Body of pancreas (tissue), 4 donors: ENCODE measurements at regions not wholly inside any gene's neighbourhood (a gene's known extent, or its start where the extent isn't known, plus 50 kb on each side); places are given as distances from the start of the nearest gene placed in this dataset.

Experiments used
- ATAC-seq: fragments of 150-250 bp; one replicate; pipeline ENCODE4 v1.9.1; 2016
- DNase-seq, 4 donors: peaks; one replicate each; pipeline ENCODE4 v3.0.0-alpha.2; 2019
- H3K27ac ChIP-seq, 4 donors: fragments of 200-600 bp; sonication (generic); 1 replicate in 3 of 4; 2 replicates in 1 of 4; pipeline versions ENCODE4 v1.5.1 to v1.6.1; 2016 to 2019; ENCODE audit warnings: mild to moderate bottlenecking in 1 of 4, mixed read lengths in 1 of 4, moderate library complexity in 1 of 4
- H3K27me3 ChIP-seq, 2 donors: fragments of 200-600 bp; sonication (generic); one replicate each; pipeline ENCODE4 v1.6.0; 2016; ENCODE audit warnings: mild to moderate bottlenecking in 1 of 2
- H3K36me3 ChIP-seq, 2 donors: fragments of 200-600 bp; sonication (generic); replicated peaks in 1 of 2; 2 replicates each; pipeline ENCODE4 v1.5.1; 2016; ENCODE audit warnings: low read depth in 2 of 2; ENCODE audit not compliant: insufficient read depth in 1 of 2
- H3K4me1 ChIP-seq: fragments of 200-600 bp; sonication (generic); one replicate; pipeline ENCODE4 v1.6.0; 2016
- H3K4me3 ChIP-seq, 2 donors: fragments of 200-600 bp; sonication (generic); 1 replicate in 1 of 2; 2 replicates in 1 of 2; pipeline ENCODE4 v1.5.1; 2016 to 2019
- H3K9me3 ChIP-seq, 3 donors: fragments of 200-600 bp; sonication (generic); 1 replicate in 2 of 3; 2 replicates in 1 of 3; pipeline ENCODE4 v1.5.1; 2016
- POLR2A ChIP-seq, 3 donors: fragments of 450-650 bp; IDR thresholded peaks; one replicate each; pipeline ENCODE4 v1.6.1; 2016; ENCODE audit warnings: antibody characterized with exemption in 3 of 3, mild to moderate bottlenecking in 2 of 3
- WGBS, 2 donors: methylation state at CpG; one replicate each; pipeline ENCODE4 v1.1.5; 2017; 5-methylcytosine and 5-hydroxymethylcytosine counted together
- intact Hi-C: fragments of 100-400 bp; cut with DNase I; formaldehyde crosslinking; loops from one replicate; pipeline ENCODE4 v1.15.1; 2023
- TF ChIP-seq, protein P1 (sequence below), 7 experiments: fragments of 450-650 bp in 4 of 7; fragments of 200-600 bp in 3 of 7; sonication (generic) in 3 of 7; IDR thresholded peaks; one replicate each; pipeline ENCODE4 v1.5.1; 2016 to 2019; ENCODE audit warnings: antibody characterized with exemption in 7 of 7

DNA sequence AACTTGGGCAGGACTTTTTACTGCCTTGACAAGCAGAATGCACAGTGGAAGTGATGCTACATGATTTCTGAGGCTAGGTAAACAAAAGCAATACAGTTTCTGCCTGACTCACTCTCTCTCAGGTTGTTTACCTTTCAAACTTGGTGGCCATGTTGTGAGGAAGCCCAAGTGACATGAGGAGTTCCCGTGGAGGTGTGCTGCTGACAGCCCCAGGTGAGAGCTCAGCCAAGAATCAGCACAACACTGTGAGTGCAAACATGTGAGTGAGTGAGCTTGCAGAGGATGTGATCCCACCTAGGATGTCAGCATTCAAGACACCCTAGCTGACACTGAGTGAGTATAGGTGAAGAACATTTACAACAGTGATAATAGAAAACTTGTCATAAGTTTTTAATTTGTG lies 71.1 kb upstream of the IFNAR2 start:
- Histone ChIP-seq H3K36me3 (no peaks in the 10 kb centered on the region), H3K27ac (no peak overlapping the region), H3K9me3 (peaks cover 0 to 9% (median 0%) of the 10 kb centered on the region in 3 donors), H3K4me3 (no peak overlapping the region), H3K4me1 (no peaks in the 10 kb centered on the region), H3K27me3 (peaks cover 0 to 5% of the 10 kb centered on the region in 2 donors)
- intact Hi-C loops = no loop called here
- TF ChIP-seq, protein P1, sequence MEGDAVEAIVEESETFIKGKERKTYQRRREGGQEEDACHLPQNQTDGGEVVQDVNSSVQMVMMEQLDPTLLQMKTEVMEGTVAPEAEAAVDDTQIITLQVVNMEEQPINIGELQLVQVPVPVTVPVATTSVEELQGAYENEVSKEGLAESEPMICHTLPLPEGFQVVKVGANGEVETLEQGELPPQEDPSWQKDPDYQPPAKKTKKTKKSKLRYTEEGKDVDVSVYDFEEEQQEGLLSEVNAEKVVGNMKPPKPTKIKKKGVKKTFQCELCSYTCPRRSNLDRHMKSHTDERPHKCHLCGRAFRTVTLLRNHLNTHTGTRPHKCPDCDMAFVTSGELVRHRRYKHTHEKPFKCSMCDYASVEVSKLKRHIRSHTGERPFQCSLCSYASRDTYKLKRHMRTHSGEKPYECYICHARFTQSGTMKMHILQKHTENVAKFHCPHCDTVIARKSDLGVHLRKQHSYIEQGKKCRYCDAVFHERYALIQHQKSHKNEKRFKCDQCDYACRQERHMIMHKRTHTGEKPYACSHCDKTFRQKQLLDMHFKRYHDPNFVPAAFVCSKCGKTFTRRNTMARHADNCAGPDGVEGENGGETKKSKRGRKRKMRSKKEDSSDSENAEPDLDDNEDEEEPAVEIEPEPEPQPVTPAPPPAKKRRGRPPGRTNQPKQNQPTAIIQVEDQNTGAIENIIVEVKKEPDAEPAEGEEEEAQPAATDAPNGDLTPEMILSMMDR (IDR thresholded peaks at IDR 0.05) = no peak
- TF ChIP-seq POLR2A (IDR thresholded peaks at IDR 0.05) = no peak
- DNase-seq (no peak), ATAC-seq (no peak)
- WGBS, 2 donors = 82 to 85% methylated on average over 1 of the region's 1 CpG

DNA sequence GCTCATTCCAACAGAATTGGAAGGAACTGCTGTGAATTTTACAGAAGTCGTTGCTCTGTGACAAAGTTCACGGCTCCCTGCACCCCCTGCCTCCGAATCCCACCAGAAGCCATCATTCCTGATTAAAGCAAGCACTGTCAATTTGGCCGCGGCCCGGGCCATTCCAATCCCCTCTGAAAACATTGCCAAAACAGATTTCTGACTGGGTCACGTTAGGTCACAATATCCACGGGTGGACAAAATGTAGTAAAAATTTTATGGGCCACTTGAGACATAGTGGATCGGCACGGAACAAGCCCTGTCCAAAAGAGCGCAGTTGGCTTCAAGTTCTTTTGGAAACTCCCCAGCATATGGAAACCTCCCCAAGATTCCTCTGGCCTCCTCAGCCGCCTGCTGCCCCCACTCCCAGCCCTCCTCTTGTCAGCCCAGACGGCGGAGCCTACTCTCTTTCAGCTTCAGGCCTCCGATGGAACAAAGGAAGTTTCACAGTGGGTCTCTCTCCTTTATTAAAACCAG lies 67.2 kb upstream of the IFNAR2 start:
- TF ChIP-seq POLR2A (IDR thresholded peaks at IDR 0.05) = no peak
- TF ChIP-seq, protein P1 (IDR thresholded peaks at IDR 0.05) = no peak
- no peak overlapping the region for H3K27ac ChIP-seq
- H3K4me1 ChIP-seq = no peaks in the 10 kb centered on the region
- WGBS, 2 donors = 46 to 50% methylated on average over 15 of the region's 15 CpGs
- intact Hi-C loops = no loop called here
- DNase-seq = no peak
- peaks cover 0 to 9% (median 0%) of the 10 kb centered on the region in 3 donors for H3K9me3 ChIP-seq
- H3K27me3 ChIP-seq = peaks cover 0 to 5% of the 10 kb centered on the region in 2 donors
- no peak overlapping the region for H3K4me3 ChIP-seq
- no peaks in the 10 kb centered on the region for H3K36me3 ChIP-seq
- no peak for ATAC-seq

DNA sequence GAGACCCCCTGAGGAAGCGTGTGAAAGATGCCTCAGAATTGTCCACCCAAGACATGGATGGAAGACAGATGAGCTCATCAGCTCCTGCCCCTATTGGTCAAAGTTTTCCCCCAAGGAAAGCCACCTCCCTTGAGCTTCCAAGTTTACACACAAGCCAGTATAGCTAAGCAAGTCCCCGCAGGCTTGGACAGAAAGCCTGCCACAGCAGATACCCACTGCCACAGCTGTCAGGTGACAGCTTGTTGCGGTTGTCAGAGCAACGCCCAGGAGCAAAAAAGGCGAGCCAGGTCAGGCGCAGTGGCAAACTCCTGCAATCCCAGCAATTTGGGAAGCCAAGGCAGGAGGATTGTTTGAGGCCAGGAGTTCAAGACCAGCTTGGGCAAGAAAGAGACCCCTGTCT lies 60.9 kb upstream of the IFNAR2 start:
- H3K27ac ChIP-seq = no peak overlapping the region
- no peak for DNase-seq
- H3K27me3 ChIP-seq = no peaks in the 10 kb centered on the region
- no peaks in the 10 kb centered on the region for H3K4me1 ChIP-seq
- no peak overlapping the region for H3K4me3 ChIP-seq
- TF ChIP-seq, protein P1 (IDR thresholded peaks at IDR 0.05) = no peak
- no peak for TF ChIP-seq POLR2A (IDR thresholded peaks at IDR 0.05)
- ATAC-seq = no peak
- no peaks in the 10 kb centered on the region for H3K9me3 ChIP-seq
- no peaks in the 10 kb centered on the region for H3K36me3 ChIP-seq
- intact Hi-C loops = no loop called here
- 65 to 68% methylated on average over 5 to 6 of the region's 6 CpGs for WGBS, 2 donors

DNA sequence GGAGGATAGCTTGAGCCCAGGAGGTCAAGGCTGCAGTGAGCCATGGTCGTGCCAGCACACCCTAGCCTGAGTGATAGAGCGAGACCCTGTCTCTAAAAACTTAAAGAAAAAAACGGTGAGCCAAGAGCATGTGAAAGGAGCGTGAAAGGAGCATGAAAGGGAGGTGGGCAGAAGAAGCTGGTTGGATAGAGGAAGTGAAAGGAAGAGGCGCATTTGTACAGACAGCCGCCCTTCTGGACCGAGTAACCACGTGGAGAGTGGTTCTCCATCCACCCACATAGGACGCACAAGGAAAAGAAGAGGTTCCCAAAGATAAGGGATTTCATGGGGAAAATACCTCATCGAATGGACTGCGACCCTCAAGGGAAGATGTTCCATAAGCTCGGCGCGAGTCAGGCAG lies 60.4 kb upstream of the IFNAR2 start:
- Histone ChIP-seq H3K9me3 (no peaks in the 10 kb centered on the region), H3K27me3 (no peaks in the 10 kb centered on the region), H3K4me1 (no peaks in the 10 kb centered on the region), H3K36me3 (no peaks in the 10 kb centered on the region), H3K27ac (no peak overlapping the region), H3K4me3 (no peak overlapping the region)
- intact Hi-C loops = no loop called here
- ATAC-seq (no peak), DNase-seq (no peak)
- no peak for TF ChIP-seq POLR2A (IDR thresholded peaks at IDR 0.05)
- TF ChIP-seq, protein P1 (IDR thresholded peaks at IDR 0.05) = no peak
- 71 to 73% methylated on average over 14 of the region's 14 CpGs for WGBS, 2 donors

DNA sequence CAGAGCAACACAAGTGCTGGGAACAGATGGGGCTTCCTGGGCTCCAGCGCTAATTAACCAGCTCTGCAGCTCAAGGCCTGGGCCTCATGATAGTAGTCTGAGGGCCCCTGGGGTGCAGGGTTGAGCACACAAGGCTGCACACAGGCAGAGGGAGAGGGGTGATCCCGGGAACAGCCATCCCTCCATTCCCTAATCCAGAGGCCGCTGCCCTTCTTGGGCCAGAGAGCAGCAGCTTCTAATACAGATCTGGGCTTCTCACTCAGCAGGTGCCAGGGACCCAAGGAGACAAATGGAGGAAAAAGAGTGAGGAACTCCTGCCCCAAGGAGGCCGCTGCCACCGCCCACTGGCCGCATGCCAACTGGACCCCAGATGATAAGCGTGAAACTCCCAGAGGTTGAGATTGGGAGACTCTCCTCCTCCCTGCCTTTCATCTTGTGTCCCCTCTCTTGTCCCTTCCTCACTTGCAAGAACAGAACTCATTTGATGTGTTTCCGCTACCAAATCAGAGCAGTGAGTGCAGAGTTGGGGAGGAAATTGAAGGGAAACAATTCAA lies 58.0 kb upstream of the IFNAR2 start:
- WGBS, 2 donors = 44 to 68% methylated on average over 8 of the region's 8 CpGs
- DNase-seq = no peak
- no peaks in the 10 kb centered on the region for H3K9me3 ChIP-seq
- intact Hi-C loops = no loop called here
- H3K36me3 ChIP-seq = no peaks in the 10 kb centered on the region
- H3K27me3 ChIP-seq = no peaks in the 10 kb centered on the region
- no peak for ATAC-seq
- TF ChIP-seq, protein P1 (IDR thresholded peaks at IDR 0.05) = no peak
- TF ChIP-seq POLR2A (IDR thresholded peaks at IDR 0.05) = no peak
- H3K4me1 ChIP-seq = no peaks in the 10 kb centered on the region
- no peak overlapping the region for H3K27ac ChIP-seq
- H3K4me3 ChIP-seq = no peak overlapping the region
